GM18507 (cell line): ENCODE measurements at regions not wholly inside any gene's neighbourhood (a gene's known extent, or its start where the extent isn't known, plus 50 kb on each side); places are given as distances from the start of the nearest gene placed in this dataset.

ENCODE experiments used
- DNase-seq: peaks from one replicate; pipeline ENCODE4 v3.0.0; 2011; ENCODE audit warnings: low read depth; ENCODE audit not compliant: insufficient read length; ENCODE audit errors: extremely low spot score
- FAIRE-seq: peaks from 2 replicates; lab custom pipeline; 2011; peaks lifted over from hg19 to GRCh38; lab: Jason Lieb, UNC

DNA sequence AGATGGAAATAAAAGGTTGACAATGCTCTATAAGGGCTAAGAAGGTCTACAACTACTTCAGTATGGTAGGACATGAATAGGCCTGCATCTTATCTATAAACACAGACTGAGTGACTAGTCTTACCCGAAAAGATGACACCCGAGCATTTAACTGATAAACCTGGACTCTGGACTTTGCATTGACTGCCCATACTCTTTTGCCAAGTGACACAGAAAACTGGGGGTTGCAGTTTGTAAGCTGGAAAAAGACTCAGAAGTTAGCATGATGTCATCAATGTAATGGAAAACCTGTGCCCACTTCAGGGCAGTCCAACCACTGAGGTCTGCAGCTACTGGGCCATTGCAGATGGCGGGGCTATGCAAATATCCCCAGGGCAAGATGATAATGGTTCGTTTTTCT, 258.3 kb upstream of the NEGR1 start:
- DNase-seq: no peak
- FAIRE-seq: no peak

- no peak for FAIRE-seq
- no peak for DNase-seq
Observed at GRCh38 chr1:72535470-72535869, 253.1 kb upstream of the NEGR1 start.

- no peak for FAIRE-seq
- DNase-seq: no peak
Observed at GRCh38 chr1:72530646-72531045, 248.3 kb upstream of the NEGR1 start.

DNA sequence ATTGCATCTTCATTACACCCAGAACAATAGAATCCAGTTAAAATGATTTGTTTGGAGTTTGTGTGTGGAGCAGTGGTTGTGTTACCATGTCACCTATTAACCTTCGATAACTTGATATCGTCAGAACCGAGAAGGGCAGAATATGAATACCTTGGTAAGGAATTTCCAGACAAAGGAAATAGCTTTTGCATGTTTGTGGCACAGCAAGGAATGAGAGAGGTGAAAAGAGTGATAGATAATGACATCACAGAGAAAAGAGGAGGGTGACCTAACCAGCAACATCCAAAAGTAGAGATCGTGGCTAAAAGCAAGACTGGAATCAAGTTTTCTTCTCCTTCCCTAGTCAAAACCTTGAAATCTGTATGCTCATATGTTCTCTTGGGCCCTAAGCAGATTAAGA, 244.6 kb upstream of the NEGR1 start:
- DNase-seq (no peak), FAIRE-seq (no peak)

- FAIRE-seq: no peak
- DNase-seq: no peak
Observed at GRCh38 chr1:72524021-72524420, 241.7 kb upstream of the NEGR1 start.

- no peak for DNase-seq
- FAIRE-seq: no peak
Observed at GRCh38 chr1:72521659-72522058, 239.3 kb upstream of the NEGR1 start.

DNA sequence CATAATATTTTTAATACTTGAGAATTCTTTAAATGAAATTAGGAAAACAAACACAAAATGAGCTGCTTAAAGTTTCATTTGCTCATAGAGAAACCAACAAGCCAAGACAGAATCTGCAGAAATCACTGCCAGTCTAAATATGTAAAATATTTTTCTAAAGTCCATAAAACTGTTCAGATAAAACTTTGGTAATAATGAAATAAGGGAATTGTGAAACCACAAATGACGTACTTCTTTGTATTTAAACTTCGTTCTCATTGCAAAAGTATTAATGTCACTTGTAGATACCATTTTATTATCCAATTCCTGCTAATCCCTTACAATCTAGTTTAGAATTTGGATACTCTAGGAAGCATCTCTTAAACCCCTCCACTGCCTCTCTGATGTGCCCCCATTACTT, 234.5 kb upstream of the NEGR1 start:
- DNase-seq (no peak), FAIRE-seq (no peak)

GRCh38 chr1:72516264-72516663, 233.9 kb upstream of the NEGR1 start:
- DNase-seq (no peak), FAIRE-seq (no peak)

DNA sequence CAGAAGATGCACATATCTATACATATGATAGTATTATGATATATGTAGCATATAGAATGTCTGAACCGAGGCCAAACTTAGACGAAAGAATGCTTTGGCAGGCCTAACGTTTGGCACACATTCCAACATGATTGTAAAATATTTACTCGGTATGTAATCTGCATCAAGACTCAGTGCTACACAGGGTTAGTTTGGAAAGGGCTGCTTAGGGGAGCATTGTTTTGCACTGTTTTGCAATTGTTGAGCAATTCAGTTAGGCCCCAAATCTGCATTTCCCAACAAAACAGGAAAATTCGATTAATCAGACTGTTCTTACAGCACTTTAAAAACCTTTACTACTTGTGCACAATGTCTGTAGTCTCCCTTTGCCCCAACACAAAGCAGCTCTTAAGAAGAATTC, 216.0 kb upstream of the NEGR1 start:
- FAIRE-seq (no peak), DNase-seq (no peak)

DNA sequence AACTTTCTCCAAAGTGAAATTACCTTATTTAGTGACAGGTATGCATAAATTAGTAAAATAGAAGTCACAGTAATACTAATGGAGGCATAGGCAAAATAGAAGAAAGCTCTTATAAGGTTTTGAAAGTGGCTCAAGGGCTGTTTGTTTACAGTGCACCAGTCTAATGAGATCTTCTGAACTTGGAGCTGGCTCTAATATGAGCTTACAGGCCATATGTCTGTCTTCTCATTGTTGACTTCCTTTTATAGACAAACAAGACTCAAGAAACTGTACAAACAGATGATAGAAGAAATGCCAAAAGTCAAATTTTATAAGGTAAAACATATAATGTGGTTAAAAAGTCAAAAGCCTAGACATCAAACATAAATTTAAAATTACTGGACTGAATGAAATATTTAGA, 207.5 kb upstream of the NEGR1 start:
- no peak for DNase-seq
- FAIRE-seq: no peak

DNA sequence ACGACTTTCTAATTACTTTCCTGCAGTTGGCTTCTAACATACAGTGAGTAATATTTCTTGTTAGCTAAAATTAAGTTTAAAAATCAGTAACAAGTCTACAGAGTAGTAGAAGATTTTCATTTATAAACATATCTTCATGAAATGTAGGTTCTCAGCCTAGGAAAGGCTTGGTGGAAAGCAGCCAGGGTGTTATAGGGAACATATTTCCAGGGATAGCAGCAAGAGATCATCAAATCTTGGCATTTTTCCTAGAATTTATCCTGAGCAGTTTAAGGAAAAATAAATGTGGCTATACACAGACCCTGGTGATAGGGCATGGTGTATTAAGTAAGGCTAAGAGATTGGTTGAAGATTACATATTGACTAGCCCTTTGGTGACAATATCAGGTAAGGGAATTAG, 203.5 kb upstream of the NEGR1 start:
- no peak for FAIRE-seq
- DNase-seq: no peak

DNA sequence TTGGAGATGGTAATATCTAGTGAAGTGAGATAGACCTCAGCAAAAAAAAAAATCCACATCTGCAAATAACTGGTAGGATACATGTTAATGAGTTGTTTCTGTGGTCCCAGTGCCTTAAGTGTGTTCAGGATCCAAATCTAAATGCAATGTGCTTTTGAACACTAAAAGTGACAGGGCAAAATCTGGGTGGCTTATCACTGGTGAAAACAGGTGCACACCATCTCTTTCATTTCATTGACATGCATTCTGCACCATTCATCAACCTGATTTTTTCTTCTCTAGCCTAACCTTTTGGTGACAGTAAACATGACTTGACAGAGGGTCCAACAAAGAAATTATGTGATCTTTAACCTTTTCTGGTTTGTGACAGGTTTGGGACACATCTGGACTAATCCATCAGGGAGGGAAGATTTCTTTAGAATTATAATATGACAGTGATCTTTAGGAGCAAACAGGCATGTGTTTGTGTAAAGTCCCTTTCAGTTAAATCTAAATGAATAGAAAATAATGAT, 201.6 kb upstream of the NEGR1 start:
- DNase-seq (no peak), FAIRE-seq (no peak)

GRCh38 chr1:72482736-72483413, 200.5 kb upstream of the NEGR1 start:
- DNase-seq (no peak), FAIRE-seq (no peak)

- FAIRE-seq: no peak
- no peak for DNase-seq
Observed at GRCh38 chr1:72481420-72481970, 199.2 kb upstream of the NEGR1 start.

- no peak for DNase-seq
Observed at GRCh38 chr1:72466376-72466775, 184.0 kb upstream of the NEGR1 start.

DNA sequence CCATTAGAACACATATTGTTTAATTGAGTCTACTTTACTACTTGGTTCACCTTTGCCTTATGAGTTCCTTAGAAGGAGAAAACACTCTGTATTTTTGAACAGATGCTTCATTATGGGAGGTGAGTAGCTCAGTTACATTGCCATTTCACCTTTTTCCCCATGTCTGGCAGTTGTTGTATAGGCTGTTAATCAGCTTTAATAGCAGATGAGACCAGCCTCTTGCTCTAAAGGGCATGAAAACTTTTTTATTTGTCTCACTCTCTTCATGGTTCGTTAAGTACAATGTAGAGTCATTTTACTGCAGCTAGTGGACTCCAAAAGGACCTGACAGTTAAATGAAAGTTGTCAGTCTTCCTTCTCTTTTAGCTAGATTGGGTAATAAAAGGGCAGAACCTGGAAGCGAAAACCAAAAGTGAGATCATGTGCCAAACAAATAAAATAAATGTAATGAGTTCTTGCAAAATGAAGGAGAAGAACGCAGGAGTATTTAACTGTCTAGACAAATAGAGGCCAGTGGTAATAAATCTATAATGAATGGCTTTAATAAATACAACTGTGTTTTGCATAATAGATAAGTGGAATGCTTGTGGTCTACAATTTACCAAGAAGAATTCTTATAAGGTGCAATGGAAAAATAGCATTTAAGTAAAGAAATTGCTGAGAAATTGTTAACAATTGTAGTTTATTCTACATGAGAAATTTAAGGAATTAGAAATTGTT, 180.0 kb upstream of the NEGR1 start:
- FAIRE-seq: no peak
- no peak for DNase-seq

More at GRCh38 chr1:72466376-72466775, 184.0 kb upstream of the NEGR1 start:
- no peak for FAIRE-seq

DNA sequence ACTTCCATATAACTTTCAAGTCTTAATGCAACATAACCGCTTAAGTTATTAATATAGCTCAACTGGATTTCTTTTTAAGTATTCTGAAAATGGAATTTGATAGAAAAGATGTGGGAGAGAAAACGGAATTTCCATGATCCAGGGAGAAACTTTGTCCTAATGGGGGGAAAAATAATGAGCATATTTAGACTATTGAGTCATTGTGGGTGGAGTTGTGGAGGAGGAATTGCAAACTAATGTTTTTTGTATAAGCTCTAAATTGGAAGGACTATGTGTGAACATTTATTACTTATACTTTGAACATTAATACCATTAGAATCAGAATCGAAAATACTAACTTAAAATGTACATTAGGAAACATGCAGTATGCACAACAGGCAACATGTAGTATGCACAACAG, 159.9 kb upstream of the NEGR1 start:
- no peak for FAIRE-seq
- no peak for DNase-seq

DNA sequence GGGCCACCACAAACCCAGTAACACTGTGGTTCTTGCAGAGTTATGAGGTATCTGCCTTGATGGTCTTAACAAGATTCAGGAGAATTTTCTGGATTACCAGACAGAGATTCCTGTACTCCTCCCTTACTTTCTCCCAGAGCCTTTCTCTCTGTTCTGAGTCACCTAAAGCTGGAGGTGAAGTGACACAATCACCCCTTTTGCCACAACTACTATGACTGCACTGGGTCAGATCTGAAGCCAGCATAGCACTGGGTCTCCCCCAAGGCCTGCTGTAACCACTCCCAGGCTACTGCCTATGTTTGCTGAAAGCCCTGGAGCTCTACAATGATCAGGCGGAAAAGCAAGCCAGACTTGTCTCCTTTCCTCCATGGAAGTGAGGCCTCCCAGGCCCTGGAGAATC, 156.7 kb upstream of the NEGR1 start:
- FAIRE-seq (no peak), DNase-seq (no peak)

GRCh38 chr1:72438270-72438669, 155.9 kb upstream of the NEGR1 start:
- no peak for DNase-seq
- FAIRE-seq: no peak

- FAIRE-seq: no peak
- DNase-seq: no peak
Observed at GRCh38 chr1:72435025-72435424, 152.7 kb upstream of the NEGR1 start.

- DNase-seq: no peak
- no peak for FAIRE-seq
Observed at GRCh38 chr1:72434070-72434469, 151.7 kb upstream of the NEGR1 start.
